Neural cell (in vitro differentiated cells): ENCODE measurements at regions not wholly inside any gene's neighbourhood (a gene's known extent, or its start where the extent isn't known, plus 50 kb on each side); places are given as distances from the start of the nearest gene placed in this dataset.

ENCODE experiments used
- H2AFZ ChIP-seq: fragments of 200-600, 300-800 bp; sonication (generic), shearing (Covaris generic); 2 replicates; pipeline ENCODE4 v1.6.0; 2014; ENCODE audit warnings: low read depth, mild to moderate bottlenecking, antibody characterized with exemption, low read length, moderate library complexity
- H3F3A ChIP-seq: fragments of 200-600 bp; shearing (Covaris generic); 2 replicates; pipeline ENCODE4 v1.6.1; 2016; ENCODE audit warnings: mild to moderate bottlenecking, moderate library complexity, mixed read lengths, antibody characterized with exemption, low read length; ENCODE audit not compliant: insufficient read depth, poor library complexity, severe bottlenecking
- H3K27ac ChIP-seq: fragments of 200-600, 300-800 bp; sonication (generic), shearing (Covaris generic); 2 replicates; pipeline ENCODE4 v1.5.1; 2014; ENCODE audit warnings: mild to moderate bottlenecking, low read length, moderate library complexity
- H3K27me3 ChIP-seq: fragments of 300-800, 200-600 bp; sonication (generic), shearing (Covaris generic); 2 replicates; pipeline ENCODE4 v1.6.0; 2014; ENCODE audit warnings: mild to moderate bottlenecking, low read depth, low read length, moderate library complexity; ENCODE audit not compliant: insufficient read depth
- H3K36me3 ChIP-seq: fragments of 300-800, 200-600 bp; sonication (generic), shearing (Covaris generic); 2 replicates; pipeline ENCODE4 v1.5.1; 2014; ENCODE audit warnings: mild to moderate bottlenecking, antibody characterized with exemption, low read length, moderate library complexity; ENCODE audit not compliant: insufficient read depth
- H3K4me2 ChIP-seq: fragments of 300-800, 200-600 bp; sonication (generic), shearing (Covaris generic); 2 replicates; pipeline ENCODE4 v1.6.0; 2014; ENCODE audit warnings: mild to moderate bottlenecking, low read length
- H3K4me3 ChIP-seq: fragments of 300-800, 200-600 bp; sonication (generic), shearing (Covaris generic); 2 replicates; pipeline ENCODE4 v1.5.1; 2014; ENCODE audit warnings: mild to moderate bottlenecking, low read length, moderate library complexity
- H3K79me2 ChIP-seq: fragments of 200-600 bp; shearing (Covaris generic); replicated peaks from 2 replicates; pipeline ENCODE4 v1.6.0; 2014; ENCODE audit warnings: mild to moderate bottlenecking, low read length, moderate library complexity; ENCODE audit not compliant: insufficient read depth
- H3K9ac ChIP-seq: fragments of 300-800, 200-600 bp; sonication (generic), shearing (Covaris generic); 2 replicates; pipeline ENCODE4 v1.6.1; 2016; ENCODE audit warnings: mild to moderate bottlenecking, low read length, mixed read lengths
- H3K9me2 ChIP-seq: fragments of 200-600 bp; shearing (Covaris generic); 2 replicates; pipeline ENCODE4 v1.6.1; 2016; ENCODE audit warnings: mild to moderate bottlenecking, low read length, mixed read lengths; ENCODE audit not compliant: insufficient read depth
- H3K9me3 ChIP-seq: fragments of 200-600, 300-800 bp; sonication (generic), shearing (Covaris generic); 2 replicates; pipeline ENCODE4 v1.6.1; 2016; ENCODE audit warnings: mild to moderate bottlenecking, mixed run types, low read length, moderate library complexity, mixed read lengths
- H4K20me1 ChIP-seq: fragments of 200-600 bp; shearing (Covaris generic); 2 replicates; pipeline ENCODE4 v1.6.1; 2016; ENCODE audit warnings: mild to moderate bottlenecking, mixed run types; ENCODE audit not compliant: insufficient read depth
- CTCF ChIP-seq: fragments of 450-650 bp; IDR thresholded peaks from 2 replicates; pipeline ENCODE4 v1.5.1; 2014; ENCODE audit warnings: antibody characterized with exemption, mild to moderate bottlenecking, moderate library complexity; ENCODE audit not compliant: poor library complexity, severe bottlenecking
- EP300 ChIP-seq: fragments of 450-650 bp; conservative IDR thresholded peaks from 2 replicates; pipeline ENCODE4 v1.6.1; 2014; ENCODE audit warnings: antibody characterized with exemption, mild to moderate bottlenecking, moderate library complexity; ENCODE audit not compliant: poor library complexity, severe bottlenecking
- EZH2 ChIP-seq: fragments of 200-600, 300-800 bp; shearing (Covaris generic), sonication (generic); IDR thresholded peaks from 2 replicates; pipeline ENCODE4 v1.6.1; 2014; ENCODE audit warnings: antibody characterized with exemption, low read length, borderline replicate concordance, mild to moderate bottlenecking; ENCODE audit not compliant: insufficient read depth, poor library complexity, severe bottlenecking
- MXI1 ChIP-seq: fragments of 450-650 bp; conservative IDR thresholded peaks from 2 replicates; pipeline ENCODE4 v1.6.1; 2014; ENCODE audit warnings: antibody characterized with exemption, mild to moderate bottlenecking; ENCODE audit not compliant: poor library complexity, severe bottlenecking
- POLR2AphosphoS5 ChIP-seq: IDR thresholded peaks from 2 replicates; pipeline ENCODE4 v1.6.1; 2012
- RAD21 ChIP-seq: fragments of 450-650 bp; conservative IDR thresholded peaks from 2 replicates; pipeline ENCODE4 v1.6.1; 2014; ENCODE audit warnings: antibody characterized with exemption, mild to moderate bottlenecking, moderate library complexity
- REST ChIP-seq: IDR thresholded peaks from 2 replicates; pipeline ENCODE4 v1.6.1; 2012; ENCODE audit warnings: borderline replicate concordance
- SMC3 ChIP-seq: fragments of 450-650 bp; conservative IDR thresholded peaks from 2 replicates; pipeline ENCODE4 v1.6.1; 2014; ENCODE audit warnings: antibody characterized with exemption, mild to moderate bottlenecking, moderate library complexity; ENCODE audit not compliant: poor library complexity
- TAF1 ChIP-seq: IDR thresholded peaks from 2 replicates; pipeline ENCODE4 v1.6.1; 2012; ENCODE audit warnings: low read depth

GRCh38 chr6:68194846-68195478 lies 440.1 kb upstream of the ADGRB3 start:
- H4K20me1 ChIP-seq, result no peaks in the 10 kb centered on the region
- H3K9me3 ChIP-seq, result peaks cover 13% of the 10 kb centered on the region
- no peaks in the 10 kb centered on the region for H3K27me3 ChIP-seq
- no peak overlapping the region for H2AFZ ChIP-seq
- H3F3A ChIP-seq, result no peaks in the 10 kb centered on the region
- H3K27ac ChIP-seq, result no peak overlapping the region
- no peaks in the 10 kb centered on the region for H3K9me2 ChIP-seq
- no peaks in the 10 kb centered on the region for H3K36me3 ChIP-seq
- H3K4me2 ChIP-seq, result no peak overlapping the region
- no peak overlapping the region for H3K4me3 ChIP-seq
- no peak overlapping the region for H3K9ac ChIP-seq
- H3K79me2 ChIP-seq, result no peaks in the 10 kb centered on the region
- TF ChIP-seq MXI1 (no peak), EZH2 (no peak), EP300 (no peak), SMC3 (no peak), CTCF (no peak), POLR2AphosphoS5 (no peak), REST (no peak), TAF1 (no peak), RAD21 (no peak)

GRCh38 chr6:68192988-68193387 lies 442.1 kb upstream of the ADGRB3 start:
- Histone ChIP-seq H3K36me3 (no peaks in the 10 kb centered on the region), H4K20me1 (no peaks in the 10 kb centered on the region), H3K9me3 (peaks cover 13% of the 10 kb centered on the region), H3K9me2 (no peaks in the 10 kb centered on the region), H3K9ac (no peak overlapping the region), H3K4me2 (no peak overlapping the region), H3K27ac (no peak overlapping the region), H3K79me2 (no peaks in the 10 kb centered on the region), H3F3A (no peaks in the 10 kb centered on the region), H2AFZ (no peak overlapping the region), H3K4me3 (no peak overlapping the region), H3K27me3 (no peaks in the 10 kb centered on the region)
- TF ChIP-seq REST, result no peak
- TF ChIP-seq POLR2AphosphoS5, result no peak
- no peak for TF ChIP-seq EZH2
